ENCODE measurements at regions not wholly inside any gene's neighbourhood (a gene's known extent, or its start where the extent isn't known, plus 50 kb on each side); places are given as distances from the start of the nearest gene placed in this dataset.
"Not testable (repeated sequence)": the region's sequence is repeated elsewhere in the genome, so short reads cannot be mapped to it uniquely, and the experiment has no call there.

- not testable (repeated sequence) for TF ChIP-seq CTCF (IDR thresholded peaks at IDR 0.05; ENCODE audit: poor library complexity, severe bottlenecking); EP300 (conservative IDR thresholded peaks at IDR 0.05; ENCODE audit: poor library complexity, severe bottlenecking); POLR2AphosphoS5 (IDR thresholded peaks at IDR 0.05); SMC3 (conservative IDR thresholded peaks at IDR 0.05; ENCODE audit: poor library complexity); MXI1 (conservative IDR thresholded peaks at IDR 0.05; ENCODE audit: poor library complexity, severe bottlenecking); TAF1 (IDR thresholded peaks at IDR 0.05; ENCODE audit: low read depth); EZH2 (IDR thresholded peaks at IDR 0.05; ENCODE audit: borderline replicate concordance, insufficient read depth, low read length, poor library complexity, severe bottlenecking); RAD21 (conservative IDR thresholded peaks at IDR 0.05)
- TF ChIP-seq, protein P1, sequence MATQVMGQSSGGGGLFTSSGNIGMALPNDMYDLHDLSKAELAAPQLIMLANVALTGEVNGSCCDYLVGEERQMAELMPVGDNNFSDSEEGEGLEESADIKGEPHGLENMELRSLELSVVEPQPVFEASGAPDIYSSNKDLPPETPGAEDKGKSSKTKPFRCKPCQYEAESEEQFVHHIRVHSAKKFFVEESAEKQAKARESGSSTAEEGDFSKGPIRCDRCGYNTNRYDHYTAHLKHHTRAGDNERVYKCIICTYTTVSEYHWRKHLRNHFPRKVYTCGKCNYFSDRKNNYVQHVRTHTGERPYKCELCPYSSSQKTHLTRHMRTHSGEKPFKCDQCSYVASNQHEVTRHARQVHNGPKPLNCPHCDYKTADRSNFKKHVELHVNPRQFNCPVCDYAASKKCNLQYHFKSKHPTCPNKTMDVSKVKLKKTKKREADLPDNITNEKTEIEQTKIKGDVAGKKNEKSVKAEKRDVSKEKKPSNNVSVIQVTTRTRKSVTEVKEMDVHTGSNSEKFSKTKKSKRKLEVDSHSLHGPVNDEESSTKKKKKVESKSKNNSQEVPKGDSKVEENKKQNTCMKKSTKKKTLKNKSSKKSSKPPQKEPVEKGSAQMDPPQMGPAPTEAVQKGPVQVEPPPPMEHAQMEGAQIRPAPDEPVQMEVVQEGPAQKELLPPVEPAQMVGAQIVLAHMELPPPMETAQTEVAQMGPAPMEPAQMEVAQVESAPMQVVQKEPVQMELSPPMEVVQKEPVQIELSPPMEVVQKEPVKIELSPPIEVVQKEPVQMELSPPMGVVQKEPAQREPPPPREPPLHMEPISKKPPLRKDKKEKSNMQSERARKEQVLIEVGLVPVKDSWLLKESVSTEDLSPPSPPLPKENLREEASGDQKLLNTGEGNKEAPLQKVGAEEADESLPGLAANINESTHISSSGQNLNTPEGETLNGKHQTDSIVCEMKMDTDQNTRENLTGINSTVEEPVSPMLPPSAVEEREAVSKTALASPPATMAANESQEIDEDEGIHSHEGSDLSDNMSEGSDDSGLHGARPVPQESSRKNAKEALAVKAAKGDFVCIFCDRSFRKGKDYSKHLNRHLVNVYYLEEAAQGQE (IDR thresholded peaks at IDR 0.05; ENCODE audit: borderline replicate concordance): not testable (repeated sequence)
Measured at GRCh38 chr21:13820286-13820685, 210.7 kb downstream of the POTED start.

Measured in neural cell (in vitro differentiated cells).